Myocyte (in vitro differentiated cells): ENCODE measurements at regions not wholly inside any gene's neighbourhood (a gene's known extent, or its start where the extent isn't known, plus 50 kb on each side); places are given as distances from the start of the nearest gene placed in this dataset.
"Not testable (repeated sequence)": the region's sequence is repeated elsewhere in the genome, so short reads cannot be mapped to it uniquely, and the experiment has no call there.

Experiments used
- DNase-seq: peaks from one replicate; pipeline ENCODE4 v3.0.0-alpha.2; 2012; ENCODE audit warnings: low read depth

GRCh38 chr20:20796766-20797440, 84.5 kb upstream of the RALGAPA2 start:
- no peak for DNase-seq

GRCh38 chr20:20795721-20796120, 83.3 kb upstream of the RALGAPA2 start:
- DNase-seq: no peak

GRCh38 chr20:20795119-20795518, 82.7 kb upstream of the RALGAPA2 start:
- no peak for DNase-seq

- DNase-seq: no peak
Measured at GRCh38 chr20:20793591-20793990, 81.1 kb upstream of the RALGAPA2 start.

GRCh38 chr20:20791664-20792568, 79.5 kb upstream of the RALGAPA2 start:
- DNase-seq: no peak

- DNase-seq: no peak
Measured at GRCh38 chr20:20788308-20788707, 75.9 kb upstream of the RALGAPA2 start.

- DNase-seq: no peak
Measured at GRCh38 chr20:20786428-20786827, 74.0 kb upstream of the RALGAPA2 start.

- no peak for DNase-seq
Measured at GRCh38 chr20:20785226-20785625, 72.8 kb upstream of the RALGAPA2 start.

GRCh38 chr20:20784450-20784849, 72.0 kb upstream of the RALGAPA2 start:
- DNase-seq: not testable (repeated sequence)

- no peak for DNase-seq
Measured at GRCh38 chr20:20783450-20783849, 71.0 kb upstream of the RALGAPA2 start.

GRCh38 chr20:20782755-20783154, 70.3 kb upstream of the RALGAPA2 start:
- DNase-seq: no peak

GRCh38 chr20:20782231-20782630, 69.8 kb upstream of the RALGAPA2 start:
- DNase-seq: peak; percentile 1

- DNase-seq: no peak
Measured at GRCh38 chr20:20781029-20781428, 68.6 kb upstream of the RALGAPA2 start.

GRCh38 chr20:20780127-20780824, 67.8 kb upstream of the RALGAPA2 start:
- DNase-seq: peak; percentile 49

GRCh38 chr20:20778676-20779075, 66.2 kb upstream of the RALGAPA2 start:
- DNase-seq: no peak

- DNase-seq: no peak
Measured at GRCh38 chr20:20772497-20773085, 60.1 kb upstream of the RALGAPA2 start.

GRCh38 chr20:20768202-20768815, 55.9 kb upstream of the RALGAPA2 start:
- no peak for DNase-seq

- DNase-seq: no peak
Measured at GRCh38 chr20:20765696-20766365, 53.4 kb upstream of the RALGAPA2 start.

- no peak for DNase-seq
Measured at GRCh38 chr20:20763650-20764049, 51.2 kb upstream of the RALGAPA2 start.
